Muscle of leg (tissue), 3 donors: ENCODE measurements at regions not wholly inside any gene's neighbourhood (a gene's known extent, or its start where the extent isn't known, plus 50 kb on each side); places are given as distances from the start of the nearest gene placed in this dataset.

Experiments
- DNase-seq: peaks from one replicate; pipeline ENCODE4 v3.0.0; 2013
- H3K27ac ChIP-seq: one replicate; pipeline ENCODE4 v1.5.1; 2013; ENCODE audit warnings: mild to moderate bottlenecking, low read length, control low read depth
- H3K27me3 ChIP-seq: one replicate; pipeline ENCODE4 v1.6.1; 2013; ENCODE audit warnings: low read length; ENCODE audit not compliant: control insufficient read depth, insufficient read depth
- H3K36me3 ChIP-seq: one replicate; pipeline ENCODE4 v1.6.1; 2013; ENCODE audit warnings: low read length; ENCODE audit not compliant: control insufficient read depth, insufficient read depth
- H3K4me1 ChIP-seq: one replicate; pipeline ENCODE4 v1.6.1; 2013; ENCODE audit warnings: low read length; ENCODE audit not compliant: control insufficient read depth, insufficient read depth
- H3K4me3 ChIP-seq: one replicate; pipeline ENCODE4 v1.5.1; 2013; ENCODE audit warnings: low read length, control low read depth
- H3K9me3 ChIP-seq: replicated peaks from 2 replicates; pipeline ENCODE4 v1.6.1; 2013; ENCODE audit warnings: low read depth, low read length; ENCODE audit not compliant: control insufficient read depth
- WGBS: methylation state at CpG from one replicate; pipeline ENCODE4 v1.1.5; 2013; ENCODE audit warnings: missing lambda C conversion rate; ENCODE audit not compliant: insufficient coverage; 5-methylcytosine and 5-hydroxymethylcytosine counted together

DNA sequence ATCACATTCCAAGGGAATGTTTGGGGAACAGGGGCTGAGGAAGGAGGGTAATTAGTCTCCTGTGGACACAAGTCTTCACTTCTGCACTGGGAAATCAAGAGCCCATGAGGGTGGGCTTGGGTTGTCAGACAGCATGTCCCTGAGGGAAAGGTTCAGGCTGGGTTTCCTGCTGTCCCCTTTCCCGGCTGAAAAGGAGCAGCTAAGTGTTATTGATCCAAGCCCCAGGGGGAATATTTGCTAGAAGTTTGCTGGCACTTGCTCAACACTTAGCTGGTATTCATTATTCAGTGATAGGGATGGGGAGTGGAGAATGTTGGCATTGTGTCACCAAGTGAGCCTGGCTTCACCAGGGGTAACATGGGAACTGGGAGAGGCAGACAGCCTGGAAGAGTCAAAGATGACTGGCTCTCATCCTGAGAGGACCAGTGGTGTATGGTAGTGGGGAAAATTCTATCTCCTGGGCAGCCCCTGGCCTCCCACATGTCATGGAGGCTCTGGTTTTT, 344.4 kb upstream of the PODXL start:
- Histone ChIP-seq H3K27me3 (peaks cover 3% of the 10 kb centered on the region), H3K4me1 (no peaks in the 10 kb centered on the region), H3K9me3 (peaks cover 2% of the 10 kb centered on the region), H3K4me3 (no peak overlapping the region), H3K36me3 (no peaks in the 10 kb centered on the region), H3K27ac (no peak overlapping the region)
- no peak for DNase-seq
- 17% methylated on average over 1 of the region's 1 CpG for WGBS

DNA sequence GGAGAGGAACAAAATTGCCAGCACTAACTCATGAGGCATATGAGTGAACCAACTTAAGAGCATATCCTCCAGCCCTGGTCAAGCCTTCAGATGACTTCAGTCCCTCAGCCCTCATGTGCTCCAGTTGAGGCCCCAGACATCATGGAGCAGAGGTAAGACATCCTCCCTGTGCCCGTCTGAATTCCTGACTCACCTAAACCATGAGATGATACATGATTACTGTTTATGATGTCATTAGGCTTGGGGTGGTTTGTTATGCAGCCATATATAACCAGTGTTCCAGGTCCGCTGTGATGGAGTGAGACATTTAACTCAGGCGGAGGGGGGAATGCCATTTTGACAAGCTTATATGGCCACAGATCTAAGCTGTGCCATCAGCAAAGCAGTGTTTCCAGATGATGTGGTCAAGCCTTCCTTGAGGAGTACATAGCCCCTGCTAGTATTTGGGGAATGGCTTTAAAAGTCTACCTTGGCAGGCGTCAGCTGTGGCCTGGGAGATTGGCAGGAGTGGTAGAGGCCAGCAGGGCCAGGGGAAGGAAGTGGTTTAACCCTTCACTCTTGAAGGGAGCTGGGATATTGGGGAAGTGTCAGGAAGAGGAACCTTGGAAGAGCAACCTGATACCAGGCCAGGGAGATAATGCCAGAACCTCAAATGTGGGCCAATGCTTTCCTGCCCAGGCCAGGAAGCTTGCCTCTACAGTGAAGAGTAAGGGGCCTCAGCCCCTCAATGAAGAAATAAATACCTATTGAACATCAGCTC, 343.0 kb upstream of the PODXL start:
- WGBS: 82% methylated on average over 3 of the region's 4 CpGs
- no peaks in the 10 kb centered on the region for H3K36me3 ChIP-seq

DNA sequence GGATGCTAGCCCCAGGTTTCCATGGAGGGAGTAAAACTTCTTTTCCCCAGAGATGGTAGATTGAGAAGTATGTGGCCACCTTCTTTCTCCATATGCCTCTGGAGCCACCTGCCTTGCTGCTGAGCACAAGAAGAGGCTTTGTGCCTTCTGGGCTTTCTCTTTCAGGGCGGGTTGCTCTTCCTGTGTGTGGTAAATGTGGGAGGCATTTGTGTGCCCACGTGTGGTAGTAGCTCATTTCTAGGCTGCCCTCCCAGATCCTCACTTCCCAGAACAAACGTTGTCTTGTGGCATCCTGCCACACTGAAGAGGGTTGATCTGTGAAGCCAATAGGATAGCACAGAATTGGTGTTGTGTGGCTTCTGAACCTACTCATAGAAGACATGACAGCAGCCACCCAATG, 342.0 kb upstream of the PODXL start:
- Histone ChIP-seq H3K27ac (no peak overlapping the region), H3K9me3 (peaks cover 2% of the 10 kb centered on the region), H3K27me3 (peaks cover 3% of the 10 kb centered on the region), H3K36me3 (no peaks in the 10 kb centered on the region), H3K4me3 (no peak overlapping the region), H3K4me1 (no peaks in the 10 kb centered on the region)
- DNase-seq: no peak
- WGBS: no CpG with 5 or more reads among the region's 3 CpGs

More for the DNA sequence above, 343.0 kb upstream of the PODXL start:
- DNase-seq: no peak
- Histone ChIP-seq H3K4me3 (no peak overlapping the region), H3K27me3 (peaks cover 3% of the 10 kb centered on the region), H3K9me3 (peaks cover 2% of the 10 kb centered on the region), H3K27ac (no peak overlapping the region), H3K4me1 (no peaks in the 10 kb centered on the region)

DNA sequence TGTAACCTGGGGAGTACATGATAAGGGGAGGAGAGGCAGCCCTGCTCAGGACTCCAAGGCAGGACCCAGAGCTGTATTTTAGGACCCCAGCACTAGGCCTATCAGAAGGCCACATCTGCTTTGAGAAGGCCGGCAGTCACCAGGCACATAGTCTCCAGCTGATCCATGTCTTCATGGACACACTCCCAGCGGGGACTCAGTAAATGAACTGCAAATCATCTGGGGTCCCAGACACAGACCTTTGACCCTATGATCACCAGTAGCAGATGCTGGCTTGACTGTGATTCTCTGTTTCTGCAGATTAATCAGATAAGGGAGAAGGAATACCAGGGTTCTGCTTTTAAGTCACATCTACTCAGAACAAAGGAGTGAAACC, 341.4 kb upstream of the PODXL start:
- Histone ChIP-seq H3K4me3 (no peak overlapping the region), H3K36me3 (no peaks in the 10 kb centered on the region), H3K4me1 (no peaks in the 10 kb centered on the region), H3K27ac (no peak overlapping the region), H3K9me3 (no peaks in the 10 kb centered on the region), H3K27me3 (peaks cover 3% of the 10 kb centered on the region)
- WGBS: 67% methylated on average over 2 of the region's 2 CpGs
- no peak for DNase-seq

DNA sequence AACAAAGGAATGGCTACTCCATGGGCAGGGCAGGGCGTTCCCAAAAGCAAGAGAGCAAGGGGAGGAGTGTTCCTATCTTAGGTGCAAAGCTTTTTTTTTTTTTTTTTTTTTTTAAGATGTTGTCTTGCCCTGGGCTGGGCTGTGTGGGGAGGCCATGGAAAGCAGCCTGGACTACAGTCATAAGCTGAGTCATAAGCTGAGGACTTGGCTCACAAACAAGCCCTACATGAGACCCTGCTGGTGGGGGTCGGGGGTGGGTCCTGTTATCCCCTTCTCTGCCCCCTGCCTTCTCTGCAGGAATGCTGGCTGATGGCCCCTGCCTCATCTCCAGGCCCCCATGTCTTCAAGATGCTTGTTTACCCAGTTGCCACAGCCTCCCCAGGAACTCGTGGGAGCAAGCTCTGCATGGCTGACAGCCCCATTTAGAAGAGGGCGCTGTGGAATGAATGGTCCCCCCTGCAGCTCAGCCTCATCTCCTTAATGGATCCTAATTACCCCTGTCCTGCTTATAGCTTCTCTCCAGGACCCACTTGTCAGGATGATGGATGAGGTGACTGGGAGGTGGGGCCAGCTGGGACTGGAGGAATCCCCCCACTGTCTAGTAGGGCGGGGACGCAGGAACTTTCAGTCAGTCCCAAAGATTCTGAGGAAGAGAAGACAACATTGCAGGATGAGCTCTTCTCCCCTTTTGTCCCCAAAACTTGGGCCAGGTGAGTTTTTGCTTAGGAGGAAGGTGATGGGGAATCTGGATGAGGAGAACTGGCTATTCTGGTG, 340.8 kb upstream of the PODXL start:
- 68% methylated on average over 2 of the region's 6 CpGs for WGBS
- no peaks in the 10 kb centered on the region for H3K36me3 ChIP-seq
- no peak overlapping the region for H3K27ac ChIP-seq
- no peak for DNase-seq
- no peak overlapping the region for H3K4me3 ChIP-seq
- no peaks in the 10 kb centered on the region for H3K9me3 ChIP-seq
- H3K27me3 ChIP-seq: peaks cover 3% of the 10 kb centered on the region
- no peaks in the 10 kb centered on the region for H3K4me1 ChIP-seq

DNA sequence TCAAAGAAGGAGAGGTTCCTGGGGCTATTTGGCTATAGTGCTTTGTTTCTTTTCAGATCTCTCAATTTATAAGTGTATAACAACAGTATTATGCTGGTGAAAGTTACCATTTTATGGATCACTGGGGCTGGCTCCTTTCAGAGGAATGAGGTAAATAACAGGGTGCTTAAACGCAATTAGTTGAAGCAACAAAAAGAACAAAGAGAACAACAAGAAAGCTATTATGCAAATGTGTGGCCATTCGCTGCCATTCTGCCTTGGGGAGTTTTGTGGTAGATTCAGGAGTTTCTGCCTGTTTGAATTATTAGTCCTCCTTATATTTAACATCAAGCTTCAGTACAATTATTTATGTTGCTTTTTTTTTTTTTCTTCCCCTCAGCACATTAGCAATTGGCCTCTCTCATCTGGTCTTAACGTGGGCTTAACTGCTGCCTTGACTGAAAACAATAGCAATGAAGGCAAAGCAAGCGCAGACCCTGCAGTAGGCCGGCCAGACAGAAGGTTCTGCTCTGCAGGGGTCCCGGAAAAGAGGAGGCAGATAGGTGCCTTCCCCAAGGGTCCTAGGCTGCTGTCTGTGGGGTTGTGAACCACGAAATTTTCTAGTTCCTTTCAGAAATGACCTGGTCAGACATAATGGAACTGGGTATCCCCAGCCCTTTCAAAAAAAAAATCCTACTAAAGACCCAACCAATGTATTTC, 339.9 kb upstream of the PODXL start:
- WGBS: 49% methylated on average over 2 of the region's 7 CpGs
- Histone ChIP-seq H3K4me1 (no peaks in the 10 kb centered on the region), H3K4me3 (no peak overlapping the region), H3K9me3 (no peaks in the 10 kb centered on the region), H3K27me3 (peaks cover 3% of the 10 kb centered on the region), H3K27ac (no peak overlapping the region), H3K36me3 (no peaks in the 10 kb centered on the region)
- no peak for DNase-seq

DNA sequence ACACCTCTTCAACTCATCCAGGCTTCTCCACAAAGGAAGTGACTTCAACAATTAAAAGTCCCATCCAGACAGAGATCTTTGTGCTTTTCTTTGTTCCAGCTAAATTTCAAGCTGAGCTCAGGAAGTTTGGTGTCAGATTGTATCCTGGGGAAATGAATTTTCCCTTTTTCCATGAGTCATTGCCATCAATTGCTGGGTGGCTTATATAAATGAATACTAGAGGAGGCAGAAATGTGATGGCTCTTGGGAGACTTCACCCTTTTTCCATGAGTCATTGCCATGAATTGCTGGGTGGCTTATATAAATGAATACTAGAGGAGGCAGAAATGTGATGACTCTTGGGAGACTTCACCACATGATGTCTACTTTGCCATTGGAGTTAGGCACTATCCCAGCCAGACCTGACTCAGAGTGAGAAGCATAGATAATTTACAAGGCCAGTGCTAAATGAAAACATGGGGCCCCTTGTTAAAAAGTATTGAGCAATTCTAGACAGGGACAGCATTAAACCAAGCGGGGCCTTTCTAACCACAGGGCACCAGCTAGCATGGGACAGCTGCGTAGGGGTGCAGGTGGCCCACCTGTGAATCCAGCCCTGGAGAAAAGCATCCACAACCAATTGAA, 339.2 kb upstream of the PODXL start:
- 80% methylated on average over 1 of the region's 2 CpGs for WGBS
- H3K36me3 ChIP-seq: no peaks in the 10 kb centered on the region
- peak; percentile 7 for DNase-seq

DNA sequence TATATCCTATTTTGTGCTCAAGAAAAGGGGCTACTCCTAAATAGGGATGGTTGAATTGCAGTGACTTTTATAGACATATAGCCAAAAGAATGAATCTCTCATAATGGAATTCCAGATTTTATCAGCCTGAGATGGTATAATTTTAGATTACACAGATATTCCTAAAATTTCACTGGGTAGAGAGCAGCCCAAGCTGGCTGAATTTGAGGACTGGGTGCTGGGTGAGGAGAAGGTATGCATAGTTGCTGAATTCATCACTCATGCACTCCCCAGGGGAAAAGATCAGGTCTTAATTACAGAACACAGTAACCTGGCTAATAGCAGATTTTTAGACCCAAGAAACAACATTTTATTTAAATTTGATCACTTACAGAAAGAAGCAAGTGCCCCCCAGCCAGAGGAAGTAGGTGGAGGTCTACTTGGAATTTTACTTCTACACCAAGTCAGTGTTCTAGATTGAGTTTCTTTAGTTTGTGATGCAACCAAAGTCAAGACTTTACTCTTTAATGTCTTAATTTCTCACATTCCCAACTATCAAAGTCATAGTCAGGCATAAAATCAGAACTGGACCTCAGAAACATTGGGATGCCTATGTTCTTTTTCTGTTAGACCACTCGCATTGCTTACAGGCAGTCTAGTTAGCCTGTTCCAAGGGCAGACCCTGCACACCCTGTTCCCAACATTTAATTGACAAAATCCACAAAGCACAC, 337.4 kb upstream of the PODXL start:
- 100% methylated on average over 1 of the region's 1 CpG for WGBS
- DNase-seq: no peak
- Histone ChIP-seq H3K36me3 (no peaks in the 10 kb centered on the region), H3K27ac (no peak overlapping the region), H3K4me1 (peaks cover 4% of the 10 kb centered on the region), H3K4me3 (no peak overlapping the region), H3K27me3 (peaks cover 3% of the 10 kb centered on the region), H3K9me3 (no peaks in the 10 kb centered on the region)

More for the DNA sequence above, 339.2 kb upstream of the PODXL start:
- Histone ChIP-seq H3K9me3 (no peaks in the 10 kb centered on the region), H3K4me1 (no peaks in the 10 kb centered on the region), H3K4me3 (no peak overlapping the region), H3K27ac (no peak overlapping the region), H3K27me3 (peaks cover 3% of the 10 kb centered on the region)

DNA sequence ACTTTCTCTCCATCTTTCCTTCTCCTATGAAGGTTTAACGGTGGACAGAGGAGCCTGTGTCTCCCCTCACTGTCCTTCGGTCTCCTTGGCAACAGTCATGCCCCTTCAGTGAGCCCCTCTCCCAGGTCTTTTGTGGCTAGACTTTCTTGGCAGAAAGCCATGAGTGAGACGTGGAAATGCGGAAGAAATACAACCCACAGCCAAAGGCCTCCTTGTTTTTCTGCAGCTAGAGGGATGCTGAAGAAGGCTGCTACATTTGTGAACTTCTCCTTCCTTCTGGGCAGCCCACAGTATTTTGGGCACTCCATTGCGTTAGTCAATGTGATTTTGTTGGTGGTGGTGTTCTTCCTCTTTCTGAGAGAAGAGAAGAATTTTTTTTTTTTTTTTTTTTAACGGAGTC, 333.7 kb upstream of the PODXL start:
- peak; percentile 18 for DNase-seq
- H3K27me3 ChIP-seq: no peaks in the 10 kb centered on the region
- 20% methylated on average over 1 of the region's 6 CpGs for WGBS
- no peaks in the 10 kb centered on the region for H3K36me3 ChIP-seq
- peaks cover 4% of the 10 kb centered on the region for H3K4me1 ChIP-seq
- H3K27ac ChIP-seq: no peak overlapping the region
- H3K4me3 ChIP-seq: no peak overlapping the region
- peaks cover 6% of the 10 kb centered on the region for H3K9me3 ChIP-seq
